AG09319 (cell line): ENCODE measurements at regions not wholly inside any gene's neighbourhood (a gene's known extent, or its start where the extent isn't known, plus 50 kb on each side); places are given as distances from the start of the nearest gene placed in this dataset.

Source experiments
- DNase-seq: peaks from one replicate; pipeline ENCODE4 v3.0.0-alpha.2; 2010; ENCODE audit warnings: low read depth; ENCODE audit errors: extremely low read depth
- CTCF ChIP-seq: IDR thresholded peaks from 2 replicates; pipeline ENCODE4 v1.5.1; 2011; ENCODE audit warnings: low read depth, mild to moderate bottlenecking, inconsistent platforms, low read length, moderate library complexity

GRCh38 chr1:218872026-218872425 lies 301.7 kb upstream of the LYPLAL1 start:
- DNase-seq: no peak
- no peak for TF ChIP-seq CTCF

- TF ChIP-seq CTCF: no peak
- no peak for DNase-seq
Observed at GRCh38 chr1:218872928-218873327, 300.8 kb upstream of the LYPLAL1 start.

GRCh38 chr1:218874313-218874712 lies 299.4 kb upstream of the LYPLAL1 start:
- TF ChIP-seq CTCF: no peak
- peak; percentile 77 for DNase-seq

- TF ChIP-seq CTCF: no peak
- no peak for DNase-seq
Observed at GRCh38 chr1:218874801-218875400, 298.8 kb upstream of the LYPLAL1 start.

GRCh38 chr1:218878369-218878768 lies 295.3 kb upstream of the LYPLAL1 start:
- DNase-seq: peak; percentile 52
- TF ChIP-seq CTCF: no peak

GRCh38 chr1:218880484-218881060 lies 293.1 kb upstream of the LYPLAL1 start:
- no peak for TF ChIP-seq CTCF
- DNase-seq: no peak

GRCh38 chr1:218882454-218882853 lies 291.2 kb upstream of the LYPLAL1 start:
- no peak for DNase-seq
- no peak for TF ChIP-seq CTCF
